ENCODE measurements at regions not wholly inside any gene's neighbourhood (a gene's known extent, or its start where the extent isn't known, plus 50 kb on each side); places are given as distances from the start of the nearest gene placed in this dataset.

DNA sequence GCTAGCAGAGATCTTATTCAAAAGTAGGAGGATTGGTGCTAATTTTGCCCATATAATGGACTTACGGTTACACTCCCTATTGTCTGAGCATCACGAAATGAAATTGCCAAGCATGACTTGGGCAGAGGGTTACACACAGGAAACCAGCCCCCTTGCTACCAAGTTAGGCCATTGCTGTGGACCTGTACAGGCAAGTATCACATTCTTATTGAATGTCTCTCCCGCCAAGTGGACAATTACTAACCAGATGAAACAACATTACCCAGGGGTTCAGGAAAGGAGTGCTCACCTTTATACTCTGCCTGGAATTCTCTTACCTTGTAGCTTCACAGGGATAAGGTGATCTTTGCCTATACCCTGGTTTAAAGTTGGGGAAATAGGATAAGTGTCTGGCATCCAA lies 70.6 kb upstream of the TOX3 start:
- ChIA-PET CTCF (interaction anchor here (0.6 kb wide), 1 partner anchor 495 kb away, joined by 3 read pairs; no protein-coding TSS in a partner anchor), POLR2A (no interaction called here), SMC1A (ENCODE audit: uncharacterized antibody, unreplicated experiment) (no interaction called here), RAD21 (ENCODE audit: unreplicated experiment) (no interaction called here)
- Histone ChIP-seq H3K27ac (ENCODE audit: control insufficient read depth, insufficient read depth) (no peak overlapping the region), H3K4me1 (ENCODE audit: control insufficient read depth, insufficient read depth, low read length) (no peaks in the 10 kb centered on the region), H2AFZ (ENCODE audit: control insufficient read depth, low read depth, low read length) (no peak overlapping the region), H3K36me3 (ENCODE audit: control insufficient read depth in 2 of 2, insufficient read depth in 2 of 2, low read length in 1 of 2) (no peaks in the 10 kb centered on the region), H3K9ac (ENCODE audit: control insufficient read depth, insufficient read depth, low read length) (no peak overlapping the region), H4K20me1 (ENCODE audit: control insufficient read depth, insufficient read depth) (no peaks in the 10 kb centered on the region), H3K79me2 (ENCODE audit: control insufficient read depth, insufficient read depth, low read length) (no peaks in the 10 kb centered on the region), H3K4me3 (no peak overlapping the region), H3K9me3 (replicated peaks; ENCODE audit: control insufficient read depth, insufficient read depth, low read length) (no peaks in the 10 kb centered on the region), H3K4me2 (ENCODE audit: control insufficient read depth, insufficient read depth) (no peak overlapping the region), H3K27me3 (replicated peaks in 1 of 2; ENCODE audit: control insufficient read depth in 2 of 2, insufficient read depth in 2 of 2, low read length in 1 of 2) (no peaks in the 10 kb centered on the region)
- intact Hi-C loops (cut with micrococcal nuclease; ENCODE audit: unreplicated experiment) = no loop called here
- DNase-seq (ENCODE audit: low read depth, low spot score) (no peak), ATAC-seq (no peak), FAIRE-seq (no peak)
- in situ Hi-C loops (cut with MboI) = no loop called here
- 38% methylated on average over 3 of the region's 3 CpGs for WGBS (ENCODE audit: insufficient coverage, insufficient replicate concordance, low lambda C conversion rate, missing lambda C conversion rate)
- no TSS peak for BruUV-seq (replicated peaks)
- TF ChIP-seq USF1 (IDR thresholded peaks at IDR 0.05; ENCODE audit: borderline replicate concordance, extremely low read length, insufficient read depth, low read depth, low read length) (no peak), KAT2A (conservative IDR thresholded peaks at IDR 0.05; ENCODE audit: control insufficient read depth, low read depth, low read length) (no peak), RFX5 (IDR thresholded peaks at IDR 0.05; ENCODE audit: low read depth, low read length) (no peak), CREB1 (IDR thresholded peaks at IDR 0.05; ENCODE audit: low read depth) (no peak), IRF5 (IDR thresholded peaks at IDR 0.05; ENCODE audit: borderline replicate concordance) (no peak), FOS (IDR thresholded peaks at IDR 0.05; ENCODE audit: borderline replicate concordance, extremely low read depth, insufficient read length) (no peak), NFXL1 (IDR thresholded peaks at IDR 0.05; ENCODE audit: borderline replicate concordance) (no peak), FOXM1 (IDR thresholded peaks at IDR 0.05; ENCODE audit: low read depth, low read length) (no peak), TCF7 (IDR thresholded peaks at IDR 0.05; ENCODE audit: borderline replicate concordance) (no peak), ZZZ3 (IDR thresholded peaks at IDR 0.05; ENCODE audit: control insufficient read depth, insufficient read length, low read depth) (no peak), SMARCA5 (IDR thresholded peaks at IDR 0.05) (no peak), ZNF687 (IDR thresholded peaks at IDR 0.05) (no peak), TAF1 (IDR thresholded peaks at IDR 0.05; ENCODE audit: borderline replicate concordance, low read depth, low read length) (no peak), TARDBP (IDR thresholded peaks at IDR 0.05; ENCODE audit: borderline replicate concordance) (no peak), BCLAF1 (IDR thresholded peaks at IDR 0.05) (no peak), TBL1XR1 (IDR thresholded peaks at IDR 0.05; ENCODE audit: low read depth, low read length) (no peak)

All from GM12878 (cell line).